K562 (cell line): ENCODE measurements at regions not wholly inside any gene's neighbourhood (a gene's known extent, or its start where the extent isn't known, plus 50 kb on each side); places are given as distances from the start of the nearest gene placed in this dataset.
"Not testable (repeated sequence)": the region's sequence is repeated elsewhere in the genome, so short reads cannot be mapped to it uniquely, and the experiment has no call there.

ENCODE experiments used
- ATAC-seq: fragments of 200-7000 bp; cut with Tn5 transposase; 3 replicates; pipeline ENCODE4 v1.9.1; 2020; ENCODE audit warnings: moderate library complexity
- BruUV-seq: library from RNA; stranded (reverse); fragments of 400-500 nt; replicated peaks from 2 replicates; lab custom pipeline; 2021; lab: Mats Ljungman, UMichigan
- CTCF ChIA-PET: fragments of 300-600 bp; formaldehyde crosslinking; extraction: SDS; loops from one replicate; lab custom pipeline; 2021; ENCODE audit warnings: low intra/inter-chr PET ratio; lab: Yijun Ruan, JAX
- POLR2A ChIA-PET: fragments of 300-600, 350-650 bp; sonication (Branson Sonifier 250); formaldehyde crosslinking; extraction: SDS; loops from one replicate; lab custom pipeline; 2021; ENCODE audit warnings: antibody characterized with exemption, inconsistent platforms; lab: Yijun Ruan, JAX
- DNase-seq, 4 experiments: peaks; one replicate each; pipeline versions ENCODE4 v3.0.0 to v3.0.0-alpha.2; 2011 to 2018; ENCODE audit warnings: low spot score in 3 of 4, mixed read lengths in 3 of 4; ENCODE audit errors: extremely low read depth in 1 of 4
- FAIRE-seq: peaks from 2 replicates; lab custom pipeline; 2011; peaks lifted over from hg19 to GRCh38; lab: Jason Lieb, UNC
- H2AFZ ChIP-seq: 2 replicates; pipeline ENCODE4 v1.6.0; 2011; ENCODE audit warnings: low read depth, low read length, control low read depth, inconsistent platforms
- H3K27ac ChIP-seq: fragments of 200-600 bp; 3 replicates; pipeline ENCODE4 v1.8.0; 2011; ENCODE audit warnings: low read depth, mild to moderate bottlenecking, control low read depth, inconsistent platforms, low read length, moderate library complexity, mixed read lengths; ENCODE audit errors: extremely low read depth
- H3K27me3 ChIP-seq, 2 experiments: fragments of 300-600 bp in 1 of 2; 2 replicates in 1 of 2; 3 replicates in 1 of 2; pipeline versions ENCODE4 v1.6.0 to v1.8.0; 2011; ENCODE audit warnings: inconsistent platforms in 2 of 2, low read length in 2 of 2, mild to moderate bottlenecking in 1 of 2, mixed read lengths in 1 of 2, moderate library complexity in 1 of 2; ENCODE audit not compliant: control insufficient read depth in 2 of 2, insufficient read depth in 2 of 2
- H3K36me3 ChIP-seq: fragments of 300-600 bp; 3 replicates; pipeline ENCODE4 v1.8.0; 2011; ENCODE audit warnings: mild to moderate bottlenecking, low read length, inconsistent platforms; ENCODE audit not compliant: control insufficient read depth, insufficient read depth
- H3K4me1 ChIP-seq, 2 experiments: fragments of 200-600 bp in 1 of 2; replicated peaks in 1 of 2; 2 replicates in 1 of 2; 3 replicates in 1 of 2; pipeline versions ENCODE4 v1.5.1 to v1.8.0; 2011; ENCODE audit warnings: inconsistent platforms in 2 of 2, low read length in 2 of 2, mild to moderate bottlenecking in 1 of 2, mixed read lengths in 1 of 2, moderate library complexity in 1 of 2; ENCODE audit not compliant: control insufficient read depth in 2 of 2, insufficient read depth in 2 of 2
- H3K4me2 ChIP-seq: 2 replicates; pipeline ENCODE4 v1.6.1; 2011; ENCODE audit warnings: low read length, control low read depth, inconsistent platforms, mixed read lengths; ENCODE audit not compliant: insufficient read depth
- H3K4me3 ChIP-seq: fragments of 200-600 bp; sonication (generic), shearing (Covaris generic); 2 replicates; pipeline ENCODE4 v1.5.1; 2016; ENCODE audit warnings: control low read depth, inconsistent platforms
- H3K79me2 ChIP-seq: fragments of 200-600 bp; 3 replicates; pipeline ENCODE4 v1.8.0; 2011; ENCODE audit warnings: low read length, inconsistent platforms; ENCODE audit not compliant: control insufficient read depth, insufficient read depth
- H3K9ac ChIP-seq, 2 experiments: 2 replicates each; pipeline versions ENCODE4 v1.6.0 to v1.6.1; 2011; ENCODE audit warnings: low read depth in 2 of 2, low read length in 2 of 2, control low read depth in 1 of 2, inconsistent platforms in 1 of 2, mild to moderate bottlenecking in 1 of 2, mixed read lengths in 1 of 2; ENCODE audit not compliant: insufficient read depth in 1 of 2
- H3K9me1 ChIP-seq: one replicate; pipeline ENCODE4 v1.6.0; 2011; ENCODE audit warnings: inconsistent platforms, mild to moderate bottlenecking, low read length, moderate library complexity; ENCODE audit not compliant: control insufficient read depth, insufficient read depth
- H3K9me3 ChIP-seq: replicated peaks from 2 replicates; pipeline ENCODE4 v1.5.1; 2011; ENCODE audit warnings: low read depth, low read length, inconsistent platforms; ENCODE audit not compliant: control insufficient read depth, insufficient read depth
- H4K20me1 ChIP-seq: replicated peaks from 2 replicates; pipeline ENCODE4 v1.6.1; 2011; ENCODE audit warnings: low read length, inconsistent platforms, mixed read lengths; ENCODE audit not compliant: control insufficient read depth, insufficient read depth
- CBX5 ChIP-seq: IDR thresholded peaks from 2 replicates; pipeline ENCODE4 v1.6.1; 2014; ENCODE audit warnings: low read depth, borderline replicate concordance
- ZNF431 ChIP-seq: sonication (generic); formaldehyde crosslinking; IDR thresholded peaks from 2 replicates; pipeline ENCODE4 v1.8.0; 2022; ENCODE audit warnings: mild to moderate bottlenecking, missing genetic modification reagents
- WGBS: fragments of 100-300 bp; shearing (Covaris generic); methylation state at CpG from one replicate; pipeline ENCODE4 v1.1.6; 2016; ENCODE audit warnings: low coverage, mixed read lengths; ENCODE audit not compliant: insufficient coverage; ENCODE audit errors: missing lambda C conversion rate; 5-methylcytosine and 5-hydroxymethylcytosine counted together
- in situ Hi-C: fragments of 300-500 bp; cut with MboI; formaldehyde crosslinking; loops from 4 replicates; pipeline ENCODE4 v1.15.0; 2018; ENCODE audit warnings: inconsistent platforms, mixed read lengths
- intact Hi-C: fragments of 100-400 bp; cut with micrococcal nuclease; formaldehyde crosslinking; loops from 2 replicates; pipeline ENCODE4 v1.14.2; 2022

GRCh38 chr20:43826943-43827342 lies 87.7 kb upstream of the TOX2 start:
- H3K27ac ChIP-seq, DNase-seq, POLR2A ChIA-PET, H3K4me3 ChIP-seq, H4K20me1 ChIP-seq, H3K9ac ChIP-seq, intact Hi-C loops, in situ Hi-C loops, ATAC-seq, H3K79me2 ChIP-seq, H3K9me1 ChIP-seq, H2AFZ ChIP-seq, H3K9me3 ChIP-seq, H3K36me3 ChIP-seq, CTCF ChIA-PET, H3K4me2 ChIP-seq, H3K4me1 ChIP-seq, FAIRE-seq, BruUV-seq: not testable (repeated sequence)
- 0% methylated on average over 5 of the region's 5 CpGs for WGBS
- peaks cover 2 to 15% of the 10 kb centered on the region in 2 experiments; a peak in 3 of 5 replicates for H3K27me3 ChIP-seq
- TF ChIP-seq ZNF431 (CRISPR knock-in tag) = peak; percentile 53; the same call in 1 of the 2 replicates

- DNase-seq (no peak), ATAC-seq (no peak), FAIRE-seq (no peak)
- POLR2A ChIA-PET = no interaction called here
- no TSS peak for BruUV-seq
- no peaks in the 10 kb centered on the region for H3K4me1 ChIP-seq
- no peak overlapping the region for H2AFZ ChIP-seq
- no peak overlapping the region for H3K27ac ChIP-seq
- H3K9me3 ChIP-seq = no peaks in the 10 kb centered on the region
- H3K36me3 ChIP-seq = no peaks in the 10 kb centered on the region
- H3K27me3 ChIP-seq = peaks cover 0 to 10% of the 10 kb centered on the region in 2 experiments; a peak in 1 of 5 replicates
- H3K4me3 ChIP-seq = no peak overlapping the region
- in situ Hi-C loops (no loop called here), intact Hi-C loops (no loop called here)
- no peaks in the 10 kb centered on the region for H3K79me2 ChIP-seq
- no peak overlapping the region for H3K9ac ChIP-seq
- CTCF ChIA-PET = no interaction called here
- no peaks in the 10 kb centered on the region for H3K9me1 ChIP-seq
- H4K20me1 ChIP-seq = no peaks in the 10 kb centered on the region
- no peak for TF ChIP-seq CBX5
- H3K4me2 ChIP-seq = no peak overlapping the region
- WGBS = 6% methylated on average over 8 of the region's 8 CpGs
Observed at GRCh38 chr20:43825581-43825980, 89.1 kb upstream of the TOX2 start.
